A673 (cell line): ENCODE measurements at regions not wholly inside any gene's neighbourhood (a gene's known extent, or its start where the extent isn't known, plus 50 kb on each side); places are given as distances from the start of the nearest gene placed in this dataset.

ENCODE experiments used
- CTCF ChIP-seq: fragments of 300-800, 200-600 bp; sonication (generic); conservative IDR thresholded peaks from 2 replicates; pipeline ENCODE4 v1.5.1; 2017; ENCODE audit warnings: low read depth, mild to moderate bottlenecking, antibody characterized with exemption, low read length, moderate library complexity, mixed read lengths
- EZH2 ChIP-seq: fragments of 200-600 bp; sonication (generic); IDR thresholded peaks from 2 replicates; pipeline ENCODE4 v1.6.1; 2017; ENCODE audit warnings: borderline replicate concordance, low read depth, mild to moderate bottlenecking, mixed read lengths, antibody characterized with exemption, low read length; ENCODE audit not compliant: poor library complexity, severe bottlenecking

- no peak for TF ChIP-seq CTCF
- TF ChIP-seq EZH2, result no peak
Observed at GRCh38 chr5:27516437-27516836, 478.1 kb upstream of the CDH9 start.
